ENCODE measurements at regions not wholly inside any gene's neighbourhood (a gene's known extent, or its start where the extent isn't known, plus 50 kb on each side); places are given as distances from the start of the nearest gene placed in this dataset.

- no peak for DNase-seq (ENCODE audit: low spot score)
Observed at GRCh38 chr6:33967966-33968724, 164.3 kb upstream of the MLN start.

- DNase-seq (ENCODE audit: low spot score): no peak
Observed at GRCh38 chr6:33967265-33967767, 163.5 kb upstream of the MLN start.

GRCh38 chr6:33966536-33966935 is 162.7 kb upstream of the MLN start:
- no peak for DNase-seq (ENCODE audit: low spot score)

GRCh38 chr6:33965766-33966165 is 162.0 kb upstream of the MLN start:
- DNase-seq (ENCODE audit: low spot score): no peak

- DNase-seq (ENCODE audit: low spot score): no peak
Observed at GRCh38 chr6:33964387-33964786, 160.6 kb upstream of the MLN start.

- DNase-seq (ENCODE audit: low spot score): no peak
Observed at GRCh38 chr6:33963136-33963750, 159.4 kb upstream of the MLN start.

GRCh38 chr6:33962246-33963027 is 158.6 kb upstream of the MLN start:
- no peak for DNase-seq (ENCODE audit: low spot score)

GRCh38 chr6:33961691-33962090 is 157.9 kb upstream of the MLN start:
- DNase-seq (ENCODE audit: low spot score): no peak

- DNase-seq (ENCODE audit: low spot score): no peak
Observed at GRCh38 chr6:33960345-33961313, 156.8 kb upstream of the MLN start.

- no peak for DNase-seq (ENCODE audit: low spot score)
Observed at GRCh38 chr6:33959661-33960344, 156.0 kb upstream of the MLN start.

GRCh38 chr6:33959329-33959651 is 155.5 kb upstream of the MLN start:
- no peak for DNase-seq (ENCODE audit: low spot score)

GRCh38 chr6:33958526-33959328 is 154.9 kb upstream of the MLN start:
- DNase-seq (ENCODE audit: low spot score): no peak

- DNase-seq (ENCODE audit: low spot score): no peak
Observed at GRCh38 chr6:33957892-33958525, 154.2 kb upstream of the MLN start.

- no peak for DNase-seq (ENCODE audit: low spot score)
Observed at GRCh38 chr6:33957131-33957891, 153.5 kb upstream of the MLN start.

GRCh38 chr6:33956206-33956605 is 152.4 kb upstream of the MLN start:
- DNase-seq (ENCODE audit: low spot score): no peak

GRCh38 chr6:33955566-33955965 is 151.8 kb upstream of the MLN start:
- DNase-seq (ENCODE audit: low spot score): no peak

GRCh38 chr6:33954453-33954852 is 150.7 kb upstream of the MLN start:
- no peak for DNase-seq (ENCODE audit: low spot score)

- no peak for DNase-seq (ENCODE audit: low spot score)
Observed at GRCh38 chr6:33953171-33953570, 149.4 kb upstream of the MLN start.

- DNase-seq (ENCODE audit: low spot score): no peak
Observed at GRCh38 chr6:33952016-33952415, 148.2 kb upstream of the MLN start.
